Hepatocyte (in vitro differentiated cells): ENCODE measurements at regions not wholly inside any gene's neighbourhood (a gene's known extent, or its start where the extent isn't known, plus 50 kb on each side); places are given as distances from the start of the nearest gene placed in this dataset.

Source experiments
- DNase-seq: peaks from one replicate; pipeline ENCODE4 v3.0.0-alpha.2; 2016; ENCODE audit warnings: low spot score
- H2AFZ ChIP-seq: fragments of 200-600 bp; sonication (generic); 2 replicates; pipeline ENCODE4 v1.6.0; 2016; ENCODE audit warnings: antibody characterized with exemption, mild to moderate bottlenecking
- H3K27ac ChIP-seq: fragments of 200-600 bp; sonication (generic); 2 replicates; pipeline ENCODE4 v1.5.1; 2016; ENCODE audit warnings: mild to moderate bottlenecking
- H3K27me3 ChIP-seq: fragments of 200-600 bp; sonication (generic); 2 replicates; pipeline ENCODE4 v1.6.1; 2016
- H3K36me3 ChIP-seq: fragments of 200-600 bp; sonication (generic); replicated peaks from 2 replicates; pipeline ENCODE4 v1.5.1; 2016; ENCODE audit warnings: low read depth; ENCODE audit not compliant: insufficient read depth
- H3K4me1 ChIP-seq: fragments of 200-600 bp; sonication (generic); 2 replicates; pipeline ENCODE4 v1.5.1; 2016; ENCODE audit warnings: mild to moderate bottlenecking, moderate library complexity; ENCODE audit not compliant: insufficient read depth
- H3K4me2 ChIP-seq: fragments of 200-600 bp; sonication (generic); 2 replicates; pipeline ENCODE4 v1.6.0; 2016
- H3K4me3 ChIP-seq: fragments of 200-600 bp; sonication (generic); 2 replicates; pipeline ENCODE4 v1.5.1; 2016; ENCODE audit warnings: mild to moderate bottlenecking
- H3K79me2 ChIP-seq: fragments of 200-600 bp; sonication (generic); 2 replicates; pipeline ENCODE4 v1.6.0; 2017; ENCODE audit warnings: mild to moderate bottlenecking
- H3K9me2 ChIP-seq: fragments of 200-600 bp; sonication (generic); replicated peaks from 2 replicates; pipeline ENCODE4 v1.6.0; 2017; ENCODE audit warnings: mild to moderate bottlenecking; ENCODE audit not compliant: insufficient read depth
- H3K9me3 ChIP-seq: fragments of 200-600 bp; sonication (generic); 2 replicates; pipeline ENCODE4 v1.5.1; 2016; ENCODE audit warnings: low read depth, mild to moderate bottlenecking
- H4K20me1 ChIP-seq: fragments of 200-600 bp; sonication (generic); 2 replicates; pipeline ENCODE4 v1.6.0; 2016; ENCODE audit warnings: mild to moderate bottlenecking; ENCODE audit not compliant: insufficient read depth, poor library complexity, severe bottlenecking
- EZH2 ChIP-seq: fragments of 200-600 bp; sonication (generic); IDR thresholded peaks from 2 replicates; pipeline ENCODE4 v1.6.1; 2016; ENCODE audit warnings: antibody characterized with exemption, mild to moderate bottlenecking, borderline replicate concordance
- EZH2phosphoT487 ChIP-seq: fragments of 200-600 bp; sonication (generic); IDR thresholded peaks from one replicate; pipeline ENCODE4 v1.6.1; 2018; ENCODE audit warnings: antibody characterized with exemption, mild to moderate bottlenecking, low read depth, moderate library complexity; ENCODE audit not compliant: unreplicated experiment, severe bottlenecking
- WGBS: methylation state at CpG from one replicate; pipeline ENCODE4 v1.1.6; 2016; ENCODE audit warnings: low lambda C conversion rate; ENCODE audit errors: missing lambda C conversion rate; 5-methylcytosine and 5-hydroxymethylcytosine counted together
- TF ChIP-seq, protein P1 (sequence below): fragments of 200-600 bp; sonication (generic); IDR thresholded peaks from 2 replicates; pipeline ENCODE4 v1.5.1; 2016; ENCODE audit warnings: antibody characterized with exemption, mild to moderate bottlenecking; ENCODE audit not compliant: poor library complexity

DNA sequence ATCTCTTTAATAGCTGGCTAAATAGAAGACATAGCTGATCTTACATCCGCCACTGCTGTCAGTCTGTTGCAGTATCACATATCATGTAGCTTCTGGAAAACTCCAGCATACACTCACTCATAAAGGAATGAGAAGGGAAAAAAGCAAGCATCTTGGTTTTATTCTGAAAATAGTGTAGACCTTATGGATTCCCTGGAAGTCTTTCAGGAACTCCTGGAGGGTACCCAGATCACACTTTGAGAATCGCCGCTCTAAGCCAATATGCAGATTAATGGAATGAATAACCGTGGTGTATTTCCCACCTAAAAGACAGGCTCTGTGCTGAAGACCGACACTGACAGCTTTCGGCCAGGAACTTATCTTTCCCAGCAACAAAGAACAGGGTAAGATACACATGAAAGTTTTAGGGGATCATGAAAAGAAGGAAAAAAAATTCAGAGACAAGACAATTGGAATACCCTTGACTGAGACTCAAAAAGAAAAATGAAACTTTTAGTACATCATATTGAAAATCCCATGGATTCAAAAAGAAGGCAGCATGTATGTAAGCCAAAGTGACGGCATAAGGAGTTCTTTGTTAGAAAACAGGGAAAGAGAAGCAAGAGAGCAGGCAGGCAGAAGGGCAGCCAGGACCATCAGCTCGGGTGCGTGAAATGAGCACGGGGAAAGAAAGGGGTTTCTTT lies 56.4 kb upstream of the SEC11C start:
- Histone ChIP-seq H3K36me3 (no peaks in the 10 kb centered on the region), H3K4me2 (no peak overlapping the region), H3K79me2 (no peaks in the 10 kb centered on the region), H4K20me1 (no peaks in the 10 kb centered on the region), H3K4me1 (no peaks in the 10 kb centered on the region), H2AFZ (no peak overlapping the region), H3K27me3 (peaks cover 7% of the 10 kb centered on the region), H3K9me3 (no peaks in the 10 kb centered on the region), H3K9me2 (no peaks in the 10 kb centered on the region), H3K27ac (no peak overlapping the region), H3K4me3 (no peak overlapping the region)
- TF ChIP-seq EZH2phosphoT487 (no peak), EZH2 (no peak)
- TF ChIP-seq, protein P1, sequence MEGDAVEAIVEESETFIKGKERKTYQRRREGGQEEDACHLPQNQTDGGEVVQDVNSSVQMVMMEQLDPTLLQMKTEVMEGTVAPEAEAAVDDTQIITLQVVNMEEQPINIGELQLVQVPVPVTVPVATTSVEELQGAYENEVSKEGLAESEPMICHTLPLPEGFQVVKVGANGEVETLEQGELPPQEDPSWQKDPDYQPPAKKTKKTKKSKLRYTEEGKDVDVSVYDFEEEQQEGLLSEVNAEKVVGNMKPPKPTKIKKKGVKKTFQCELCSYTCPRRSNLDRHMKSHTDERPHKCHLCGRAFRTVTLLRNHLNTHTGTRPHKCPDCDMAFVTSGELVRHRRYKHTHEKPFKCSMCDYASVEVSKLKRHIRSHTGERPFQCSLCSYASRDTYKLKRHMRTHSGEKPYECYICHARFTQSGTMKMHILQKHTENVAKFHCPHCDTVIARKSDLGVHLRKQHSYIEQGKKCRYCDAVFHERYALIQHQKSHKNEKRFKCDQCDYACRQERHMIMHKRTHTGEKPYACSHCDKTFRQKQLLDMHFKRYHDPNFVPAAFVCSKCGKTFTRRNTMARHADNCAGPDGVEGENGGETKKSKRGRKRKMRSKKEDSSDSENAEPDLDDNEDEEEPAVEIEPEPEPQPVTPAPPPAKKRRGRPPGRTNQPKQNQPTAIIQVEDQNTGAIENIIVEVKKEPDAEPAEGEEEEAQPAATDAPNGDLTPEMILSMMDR = no peak
- WGBS = 82% methylated on average over 10 of the region's 10 CpGs
- no peak for DNase-seq

DNA sequence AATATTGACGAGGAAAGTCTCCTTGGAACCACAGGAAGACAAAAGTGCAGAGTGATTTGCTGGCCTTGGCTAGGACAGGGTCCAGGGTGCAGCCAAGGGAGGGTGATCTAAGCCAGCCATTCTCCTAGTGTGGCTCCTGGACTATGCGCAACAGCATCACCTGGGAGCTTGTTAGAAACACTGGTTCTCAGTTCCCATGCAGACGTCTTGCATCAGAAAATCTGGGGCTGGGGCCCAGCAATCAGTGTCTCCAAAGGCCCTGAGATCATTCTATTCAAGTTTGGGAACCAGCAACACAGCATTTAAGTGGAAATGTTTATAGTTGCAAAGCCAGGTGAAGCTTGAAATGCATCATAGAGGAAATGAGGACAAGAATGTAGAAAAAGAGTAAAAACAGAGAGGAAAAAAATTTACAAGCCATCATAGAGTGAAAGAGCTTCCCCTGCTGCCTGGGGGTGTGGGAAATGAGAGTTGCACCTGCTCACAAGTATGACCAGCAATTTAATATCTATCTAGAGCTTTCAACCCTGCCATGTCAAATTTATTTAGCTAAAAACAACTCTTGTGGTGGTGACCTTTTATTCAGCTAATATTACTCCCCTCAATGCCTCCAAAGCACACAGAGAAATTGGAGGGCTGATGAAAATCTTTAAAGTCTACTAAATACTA lies 54.4 kb upstream of the SEC11C start:
- no peaks in the 10 kb centered on the region for H4K20me1 ChIP-seq
- no peaks in the 10 kb centered on the region for H3K79me2 ChIP-seq
- no peak overlapping the region for H3K4me2 ChIP-seq
- no peaks in the 10 kb centered on the region for H3K9me2 ChIP-seq
- peaks cover 3% of the 10 kb centered on the region for H3K27me3 ChIP-seq
- H2AFZ ChIP-seq = no peak overlapping the region
- DNase-seq = no peak
- no peak overlapping the region for H3K4me3 ChIP-seq
- 84% methylated on average over 3 of the region's 3 CpGs for WGBS
- no peak overlapping the region for H3K27ac ChIP-seq
- TF ChIP-seq EZH2 = no peak
- TF ChIP-seq EZH2phosphoT487 = no peak
- TF ChIP-seq, protein P1 = no peak
- no peaks in the 10 kb centered on the region for H3K4me1 ChIP-seq
- H3K36me3 ChIP-seq = no peaks in the 10 kb centered on the region
- H3K9me3 ChIP-seq = no peaks in the 10 kb centered on the region

DNA sequence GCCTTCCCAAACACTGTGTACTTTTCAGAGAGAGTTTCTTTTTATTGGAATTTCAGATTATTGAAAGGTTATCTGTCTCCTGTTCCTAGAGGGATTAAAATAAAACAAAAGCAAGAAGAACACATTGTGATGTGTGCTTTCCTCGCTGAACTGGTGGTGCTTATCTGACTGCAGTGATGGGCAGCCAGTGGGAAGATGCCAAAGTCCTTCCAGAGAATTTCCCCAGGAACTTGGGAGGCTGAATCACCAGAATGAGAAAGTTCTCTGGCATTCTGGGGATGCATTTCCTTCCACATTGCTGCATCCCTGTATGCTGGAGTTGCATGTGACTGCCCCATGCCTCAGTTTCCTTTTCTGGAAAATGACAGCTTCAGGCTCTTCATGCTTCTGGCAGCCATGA lies 53.9 kb upstream of the SEC11C start:
- H3K9me3 ChIP-seq = no peaks in the 10 kb centered on the region
- no peak overlapping the region for H2AFZ ChIP-seq
- H3K4me3 ChIP-seq = no peak overlapping the region
- H3K4me1 ChIP-seq = no peaks in the 10 kb centered on the region
- peaks cover 3% of the 10 kb centered on the region for H3K27me3 ChIP-seq
- no peaks in the 10 kb centered on the region for H3K79me2 ChIP-seq
- no peaks in the 10 kb centered on the region for H3K9me2 ChIP-seq
- peak; percentile 33 for DNase-seq
- TF ChIP-seq EZH2 (no peak), EZH2phosphoT487 (no peak)
- TF ChIP-seq, protein P1 = no peak
- H3K36me3 ChIP-seq = no peaks in the 10 kb centered on the region
- no peaks in the 10 kb centered on the region for H4K20me1 ChIP-seq
- WGBS = 23% methylated on average over 1 of the region's 1 CpG
- H3K4me2 ChIP-seq = no peak overlapping the region
- no peak overlapping the region for H3K27ac ChIP-seq
